ENCODE measurements at regions not wholly inside any gene's neighbourhood (a gene's known extent, or its start where the extent isn't known, plus 50 kb on each side); places are given as distances from the start of the nearest gene placed in this dataset.
A peak's percentile ranks its signal among the peaks of the same experiment; 100 is the strongest.

- no peak overlapping the region for H2AFZ ChIP-seq
Measured at GRCh38 chr5:1934801-1935429, 52.2 kb upstream of the IRX4 start.

GRCh38 chr5:1934056-1934394 lies 51.3 kb upstream of the IRX4 start:
- H3K27me3 Mint-ChIP-seq (ENCODE audit: insufficient read depth, low read depth, poor library complexity), result peaks cover 15% of the 10 kb centered on the region
- peaks cover 6% of the 10 kb centered on the region for H3K4me1 Mint-ChIP-seq

More at GRCh38 chr5:1934801-1935429, 52.2 kb upstream of the IRX4 start:
- no peak overlapping the region for H3K4me3 Mint-ChIP-seq
- no peak overlapping the region for H3K4me3 ChIP-seq
- H3K9me3 Mint-ChIP-seq, result no peaks in the 10 kb centered on the region
- DNase-seq (ENCODE audit: low spot score) (no peak), ATAC-seq (no peak)
- H3K79me2 ChIP-seq (replicated peaks; ENCODE audit: insufficient read depth), result no peaks in the 10 kb centered on the region
- peak overlapping the region; percentile 66; the same call in 1 of the 2 replicates for H3K27ac Mint-ChIP-seq
- no peaks in the 10 kb centered on the region for H4K20me1 ChIP-seq (replicated peaks; ENCODE audit: insufficient read depth)
- H3K9me2 ChIP-seq (ENCODE audit: insufficient read depth), result no peaks in the 10 kb centered on the region
- H3K4me2 ChIP-seq, result no peak overlapping the region
- H3K4me1 ChIP-seq (ENCODE audit: insufficient read depth), result peaks cover 5% of the 10 kb centered on the region
- peaks cover 1% of the 10 kb centered on the region; the same call in 1 of the 2 replicates for H3F3A ChIP-seq (replicated peaks; ENCODE audit: low read depth)
- no peak overlapping the region for H3K27ac ChIP-seq (ENCODE audit: low read depth)
- peaks cover 31% of the 10 kb centered on the region for H3K27me3 ChIP-seq (ENCODE audit: insufficient read depth)
- H3K4me1 Mint-ChIP-seq, result peaks cover 6% of the 10 kb centered on the region
- H3K36me3 ChIP-seq (ENCODE audit: insufficient read depth), result no peaks in the 10 kb centered on the region
- no peaks in the 10 kb centered on the region for H3K36me3 Mint-ChIP-seq (ENCODE audit: low read depth)
- peaks cover 15% of the 10 kb centered on the region for H3K27me3 Mint-ChIP-seq (ENCODE audit: insufficient read depth, low read depth, poor library complexity)
- TF ChIP-seq EZH2 (IDR thresholded peaks at IDR 0.05; ENCODE audit: low read depth, unreplicated experiment) (no peak), REST (IDR thresholded peaks at IDR 0.05; ENCODE audit: unreplicated experiment) (no peak), POLR2AphosphoS5 (IDR thresholded peaks at IDR 0.05; ENCODE audit: low read depth) (no peak), NANOG (IDR thresholded peaks at IDR 0.05; ENCODE audit: borderline replicate concordance) (no peak)

More at GRCh38 chr5:1934056-1934394, 51.3 kb upstream of the IRX4 start:
- ATAC-seq, result no peak
- Histone ChIP-seq H3K4me3 (no peak overlapping the region), H3K4me2 (no peak overlapping the region), H4K20me1 (replicated peaks; ENCODE audit: insufficient read depth) (no peaks in the 10 kb centered on the region), H3F3A (replicated peaks; ENCODE audit: low read depth) (peaks cover 10% of the 10 kb centered on the region), H3K79me2 (replicated peaks; ENCODE audit: insufficient read depth) (no peaks in the 10 kb centered on the region), H3K4me1 (ENCODE audit: insufficient read depth) (peaks cover 5% of the 10 kb centered on the region), H3K27me3 (ENCODE audit: insufficient read depth) (peaks cover 31% of the 10 kb centered on the region), H3K27ac (ENCODE audit: low read depth) (no peak overlapping the region), H3K9me2 (ENCODE audit: insufficient read depth) (no peaks in the 10 kb centered on the region), H3K36me3 (ENCODE audit: insufficient read depth) (no peaks in the 10 kb centered on the region), H2AFZ (no peak overlapping the region)
- Mint-ChIP-seq H3K27ac (no peak overlapping the region), H3K9me3 (no peaks in the 10 kb centered on the region), H3K4me3 (no peak overlapping the region), H3K36me3 (ENCODE audit: low read depth) (no peaks in the 10 kb centered on the region)
- DNase-seq (ENCODE audit: low spot score), result no peak
- TF ChIP-seq POLR2AphosphoS5 (IDR thresholded peaks at IDR 0.05; ENCODE audit: low read depth) (no peak), CTCF (conservative IDR thresholded peaks at IDR 0.05; ENCODE audit: low read depth in 2 of 2) (peak in 1 of 2 experiments; percentile 14; a peak in 1 of 4 replicates), ZNF462 (CRISPR knock-in tag; IDR thresholded peaks at IDR 0.05) (no peak)

All from GM23338 (cell line).